MM.1S (cell line): ENCODE measurements at regions not wholly inside any gene's neighbourhood (a gene's known extent, or its start where the extent isn't known, plus 50 kb on each side); places are given as distances from the start of the nearest gene placed in this dataset.

Experiments used
- DNase-seq: peaks from one replicate; pipeline ENCODE4 v3.0.0-alpha.2; 2015
- H2AFZ ChIP-seq: fragments of 300-600 bp; sonication (generic); 2 replicates; pipeline ENCODE4 v1.6.0; 2016; ENCODE audit warnings: antibody characterized with exemption, low read length
- H3F3A ChIP-seq: fragments of 300-600 bp; sonication (generic); 2 replicates; pipeline ENCODE4 v1.6.1; 2016; ENCODE audit warnings: mild to moderate bottlenecking, antibody characterized with exemption, low read length, moderate library complexity, mixed read lengths; ENCODE audit not compliant: insufficient read depth
- H3K27ac ChIP-seq: fragments of 300-600 bp; sonication (generic); 2 replicates; pipeline ENCODE4 v1.5.1; 2016; ENCODE audit warnings: mild to moderate bottlenecking, low read length
- H3K27me3 ChIP-seq: fragments of 300-600 bp; sonication (generic); replicated peaks from 2 replicates; pipeline ENCODE4 v1.6.0; 2016; ENCODE audit warnings: low read length; ENCODE audit not compliant: insufficient read depth
- H3K36me3 ChIP-seq: fragments of 300-600 bp; sonication (generic); replicated peaks from 2 replicates; pipeline ENCODE4 v1.6.1; 2016; ENCODE audit warnings: mild to moderate bottlenecking, low read length, mixed read lengths; ENCODE audit not compliant: insufficient read depth
- H3K4me1 ChIP-seq: fragments of 300-600 bp; sonication (generic); 2 replicates; pipeline ENCODE4 v1.6.1; 2016; ENCODE audit warnings: low read length, mixed read lengths
- H3K4me2 ChIP-seq: fragments of 300-600 bp; sonication (generic); 2 replicates; pipeline ENCODE4 v1.6.0; 2016; ENCODE audit warnings: low read depth, low read length
- H3K4me3 ChIP-seq: fragments of 300-600 bp; sonication (generic); 2 replicates; pipeline ENCODE4 v1.5.1; 2016; ENCODE audit warnings: low read length, mixed read lengths
- H3K79me2 ChIP-seq: fragments of 300-600 bp; sonication (generic); 2 replicates; pipeline ENCODE4 v1.6.1; 2016; ENCODE audit warnings: mixed run types, low read length, mixed read lengths
- H3K9ac ChIP-seq: fragments of 300-600 bp; sonication (generic); 2 replicates; pipeline ENCODE4 v1.6.1; 2016; ENCODE audit warnings: low read length, mixed read lengths
- H3K9me2 ChIP-seq: fragments of 300-600 bp; sonication (generic); replicated peaks from 2 replicates; pipeline ENCODE4 v1.6.1; 2016; ENCODE audit warnings: mild to moderate bottlenecking, low read length, mixed read lengths; ENCODE audit not compliant: insufficient read depth
- H3K9me3 ChIP-seq: fragments of 300-600 bp; sonication (generic); replicated peaks from 2 replicates; pipeline ENCODE4 v1.6.1; 2016; ENCODE audit warnings: mild to moderate bottlenecking, low read length, mixed read lengths; ENCODE audit not compliant: insufficient read depth
- H4K20me1 ChIP-seq: fragments of 300-600 bp; sonication (generic); 2 replicates; pipeline ENCODE4 v1.6.1; 2016; ENCODE audit warnings: mild to moderate bottlenecking, low read length, moderate library complexity, mixed read lengths; ENCODE audit not compliant: insufficient read depth
- CTCF ChIP-seq: fragments of 300-600 bp; sonication (generic); IDR thresholded peaks from 2 replicates; pipeline ENCODE4 v1.5.1; 2016; ENCODE audit warnings: antibody characterized with exemption, low read length, mixed read lengths
- EZH2 ChIP-seq: fragments of 300-600 bp; sonication (generic); optimal IDR thresholded peaks from 2 replicates; pipeline ENCODE3; 2017; ENCODE audit warnings: low read depth, mild to moderate bottlenecking, antibody characterized with exemption, low read length, mixed read lengths
- EZH2phosphoT487 ChIP-seq: fragments of 300-600 bp; sonication (generic); IDR thresholded peaks from 2 replicates; pipeline ENCODE4 v1.6.1; 2018; ENCODE audit warnings: antibody characterized with exemption, low read length

GRCh38 chr10:108709927-108710722 lies 1213.2 kb downstream of the XPNPEP1 start:
- Histone ChIP-seq H2AFZ (no peak overlapping the region), H3K27me3 (no peaks in the 10 kb centered on the region), H3K4me2 (no peak overlapping the region), H3K9me2 (no peaks in the 10 kb centered on the region), H3K9ac (no peak overlapping the region), H3K27ac (no peak overlapping the region), H3K79me2 (no peaks in the 10 kb centered on the region), H4K20me1 (no peaks in the 10 kb centered on the region), H3K9me3 (no peaks in the 10 kb centered on the region), H3K4me1 (no peaks in the 10 kb centered on the region), H3K36me3 (no peaks in the 10 kb centered on the region), H3F3A (no peaks in the 10 kb centered on the region), H3K4me3 (no peak overlapping the region)
- TF ChIP-seq CTCF (no peak), EZH2phosphoT487 (no peak), EZH2 (no peak)
- DNase-seq, result no peak

GRCh38 chr10:108708363-108708762 lies 1214.9 kb downstream of the XPNPEP1 start:
- H3F3A ChIP-seq, result no peaks in the 10 kb centered on the region
- H3K36me3 ChIP-seq, result no peaks in the 10 kb centered on the region
- H3K4me3 ChIP-seq, result no peak overlapping the region
- H3K9ac ChIP-seq, result no peak overlapping the region
- no peaks in the 10 kb centered on the region for H3K9me2 ChIP-seq
- H3K4me1 ChIP-seq, result no peaks in the 10 kb centered on the region
- H3K27me3 ChIP-seq, result no peaks in the 10 kb centered on the region
- no peaks in the 10 kb centered on the region for H3K9me3 ChIP-seq
- DNase-seq, result no peak
- TF ChIP-seq CTCF (no peak), EZH2 (no peak), EZH2phosphoT487 (no peak)
- H4K20me1 ChIP-seq, result no peaks in the 10 kb centered on the region
- H2AFZ ChIP-seq, result no peak overlapping the region
- no peaks in the 10 kb centered on the region for H3K79me2 ChIP-seq
- H3K4me2 ChIP-seq, result no peak overlapping the region
- no peak overlapping the region for H3K27ac ChIP-seq

GRCh38 chr10:108696792-108697477 lies 1226.4 kb downstream of the XPNPEP1 start:
- H3K4me2 ChIP-seq, result no peak overlapping the region
- no peak for DNase-seq
- no peaks in the 10 kb centered on the region for H3F3A ChIP-seq
- no peaks in the 10 kb centered on the region for H3K27me3 ChIP-seq
- no peaks in the 10 kb centered on the region for H3K79me2 ChIP-seq
- no peaks in the 10 kb centered on the region for H3K9me2 ChIP-seq
- H3K9ac ChIP-seq, result no peak overlapping the region
- H3K36me3 ChIP-seq, result no peaks in the 10 kb centered on the region
- H3K27ac ChIP-seq, result no peak overlapping the region
- H4K20me1 ChIP-seq, result no peaks in the 10 kb centered on the region
- no peaks in the 10 kb centered on the region for H3K4me1 ChIP-seq
- no peaks in the 10 kb centered on the region for H3K9me3 ChIP-seq
- H3K4me3 ChIP-seq, result no peak overlapping the region
- no peak for TF ChIP-seq EZH2
- TF ChIP-seq EZH2phosphoT487, result no peak
- no peak for TF ChIP-seq CTCF
- H2AFZ ChIP-seq, result no peak overlapping the region
